Activated naive CD8-positive, alpha-beta T cell treated with anti-CD3 and anti-CD28 coated beads for 36 hours (primary cell): ENCODE measurements at regions not wholly inside any gene's neighbourhood (a gene's known extent, or its start where the extent isn't known, plus 50 kb on each side); places are given as distances from the start of the nearest gene placed in this dataset.
"Not testable (repeated sequence)": the region's sequence is repeated elsewhere in the genome, so short reads cannot be mapped to it uniquely, and the experiment has no call there.

ENCODE experiments used
- DNase-seq: peaks from one replicate; pipeline ENCODE4 v3.0.0; 2021
- H3K27ac Mint-ChIP-seq: one replicate; pipeline ENCODE4 v1.8.0; 2022; ENCODE audit warnings: mild to moderate bottlenecking, moderate library complexity, mixed read lengths
- H3K27me3 Mint-ChIP-seq: one replicate; pipeline ENCODE4 v1.8.0; 2022; ENCODE audit warnings: mild to moderate bottlenecking, mixed read lengths
- H3K36me3 Mint-ChIP-seq: one replicate; pipeline ENCODE4 v1.8.0; 2021; ENCODE audit warnings: mild to moderate bottlenecking, mixed read lengths
- H3K4me1 Mint-ChIP-seq: one replicate; pipeline ENCODE4 v1.8.0; 2021; ENCODE audit warnings: mixed read lengths
- H3K4me3 Mint-ChIP-seq: one replicate; pipeline ENCODE4 v1.8.0; 2022; ENCODE audit warnings: mild to moderate bottlenecking, moderate library complexity, mixed read lengths
- H3K9me3 Mint-ChIP-seq: one replicate; pipeline ENCODE4 v1.8.0; 2022; ENCODE audit warnings: mixed read lengths

GRCh38 chr13:18952225-18953016, 229.2 kb downstream of the TUBA3C start:
- H3K27ac Mint-ChIP-seq, result no peak overlapping the region
- no peak for DNase-seq
- no peaks in the 10 kb centered on the region for H3K36me3 Mint-ChIP-seq
- H3K9me3 Mint-ChIP-seq, result peaks cover 8% of the 10 kb centered on the region
- H3K4me3 Mint-ChIP-seq, result no peak overlapping the region
- no peaks in the 10 kb centered on the region for H3K4me1 Mint-ChIP-seq
- no peaks in the 10 kb centered on the region for H3K27me3 Mint-ChIP-seq

DNA sequence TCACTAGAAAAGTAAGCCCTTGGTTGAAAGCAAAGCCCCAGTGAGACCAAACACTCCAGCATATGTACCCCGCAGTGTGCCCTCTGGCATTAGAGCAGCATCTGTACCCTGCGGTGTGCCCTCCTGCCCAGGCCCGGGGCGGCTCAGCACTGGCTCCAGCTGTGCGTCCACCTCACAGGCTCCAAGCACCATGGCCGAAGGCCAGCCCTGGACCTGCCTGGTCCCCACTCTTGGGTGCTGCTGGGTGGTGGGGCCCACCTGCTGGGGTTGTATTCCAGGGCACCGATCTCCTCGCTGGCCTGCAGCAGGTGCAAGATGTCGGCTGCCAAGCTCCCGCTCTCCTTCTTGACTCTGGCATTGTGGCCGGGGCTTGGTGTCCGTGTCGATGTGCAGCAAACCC, 230.2 kb downstream of the TUBA3C start:
- Mint-ChIP-seq H3K4me3 (no peak overlapping the region), H3K27me3 (no peaks in the 10 kb centered on the region), H3K36me3 (no peaks in the 10 kb centered on the region), H3K9me3 (peaks cover 3% of the 10 kb centered on the region), H3K4me1 (no peaks in the 10 kb centered on the region), H3K27ac (no peak overlapping the region)
- no peak for DNase-seq

- Mint-ChIP-seq H3K36me3 (no peaks in the 10 kb centered on the region), H3K4me3 (no peak overlapping the region), H3K9me3 (no peaks in the 10 kb centered on the region), H3K4me1 (no peaks in the 10 kb centered on the region), H3K27me3 (no peaks in the 10 kb centered on the region), H3K27ac (no peak overlapping the region)
- DNase-seq, result no peak
Observed at GRCh38 chr13:18949970-18950369, 231.7 kb downstream of the TUBA3C start.

DNA sequence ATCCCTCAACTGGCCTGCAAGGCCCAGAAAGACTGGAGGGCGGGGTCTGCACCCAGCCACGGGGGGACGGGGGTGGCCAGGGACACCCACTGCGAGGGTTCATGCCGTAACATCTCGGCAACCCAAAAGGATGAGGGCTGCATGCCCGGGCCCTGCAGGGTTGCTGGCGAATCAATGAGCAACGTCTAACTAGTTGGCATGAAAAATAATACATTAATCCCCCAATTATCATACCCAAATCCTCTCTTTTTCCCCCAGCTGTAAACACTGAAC, 232.2 kb downstream of the TUBA3C start:
- no peak for DNase-seq
- no peaks in the 10 kb centered on the region for H3K27me3 Mint-ChIP-seq
- no peak overlapping the region for H3K4me3 Mint-ChIP-seq
- no peaks in the 10 kb centered on the region for H3K4me1 Mint-ChIP-seq
- no peaks in the 10 kb centered on the region for H3K36me3 Mint-ChIP-seq
- H3K9me3 Mint-ChIP-seq, result no peaks in the 10 kb centered on the region
- H3K27ac Mint-ChIP-seq, result no peak overlapping the region

DNA sequence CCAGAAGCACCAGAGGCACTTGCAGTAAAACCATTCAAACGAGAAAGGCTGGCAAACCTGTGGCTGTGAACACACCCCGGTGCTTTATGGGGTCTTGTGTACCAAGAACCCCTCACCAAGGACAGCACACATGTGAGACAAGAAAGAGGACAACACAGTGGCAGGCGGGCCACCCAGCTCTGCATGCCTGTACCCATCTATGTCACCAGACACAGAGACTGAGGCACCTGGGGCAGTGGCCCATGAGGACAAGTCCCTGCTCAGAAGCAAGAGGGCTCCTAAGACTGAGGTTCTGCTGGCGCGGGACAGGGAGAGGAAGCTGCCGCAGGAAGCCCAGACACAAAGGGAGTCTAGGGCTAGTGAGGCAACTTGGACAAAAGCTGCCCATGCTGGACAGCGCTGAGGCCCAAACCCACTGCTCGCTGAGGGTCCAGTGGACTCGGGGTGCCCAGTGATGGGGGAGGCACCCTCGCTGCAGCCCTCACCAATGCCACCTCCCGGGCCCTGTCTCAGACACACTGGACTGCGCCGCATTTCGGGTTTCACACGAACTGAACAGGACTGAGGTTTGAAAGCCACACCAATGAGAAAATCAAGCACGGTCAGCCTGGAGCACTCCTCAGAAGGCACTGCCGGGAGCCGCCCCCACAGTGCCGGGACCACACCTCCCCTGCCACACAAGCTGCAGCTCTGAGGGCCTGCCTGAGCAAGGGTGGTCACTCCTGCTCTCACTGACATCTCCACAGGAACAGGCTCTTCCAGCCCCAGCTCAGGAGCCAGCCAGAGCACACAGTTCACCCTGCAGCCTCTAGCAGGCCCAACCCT, 232.7 kb downstream of the TUBA3C start:
- no peak for DNase-seq
- Mint-ChIP-seq H3K27me3 (no peaks in the 10 kb centered on the region), H3K36me3 (no peaks in the 10 kb centered on the region), H3K27ac (no peak overlapping the region), H3K9me3 (no peaks in the 10 kb centered on the region), H3K4me3 (no peak overlapping the region), H3K4me1 (no peaks in the 10 kb centered on the region)

- Mint-ChIP-seq H3K27ac (no peak overlapping the region), H3K36me3 (no peaks in the 10 kb centered on the region), H3K4me1 (no peaks in the 10 kb centered on the region), H3K4me3 (no peak overlapping the region), H3K9me3 (no peaks in the 10 kb centered on the region), H3K27me3 (no peaks in the 10 kb centered on the region)
- DNase-seq, result no peak
Observed at GRCh38 chr13:18948012-18948663, 233.5 kb downstream of the TUBA3C start.

- Mint-ChIP-seq H3K36me3 (no peaks in the 10 kb centered on the region), H3K4me3 (no peak overlapping the region), H3K27ac (no peak overlapping the region), H3K9me3 (no peaks in the 10 kb centered on the region), H3K27me3 (no peaks in the 10 kb centered on the region), H3K4me1 (no peaks in the 10 kb centered on the region)
- no peak for DNase-seq
Observed at GRCh38 chr13:18947376-18947977, 234.1 kb downstream of the TUBA3C start.

GRCh38 chr13:18946738-18947137, 234.9 kb downstream of the TUBA3C start:
- Mint-ChIP-seq H3K4me1 (no peaks in the 10 kb centered on the region), H3K4me3 (no peak overlapping the region), H3K36me3 (no peaks in the 10 kb centered on the region)

DNA sequence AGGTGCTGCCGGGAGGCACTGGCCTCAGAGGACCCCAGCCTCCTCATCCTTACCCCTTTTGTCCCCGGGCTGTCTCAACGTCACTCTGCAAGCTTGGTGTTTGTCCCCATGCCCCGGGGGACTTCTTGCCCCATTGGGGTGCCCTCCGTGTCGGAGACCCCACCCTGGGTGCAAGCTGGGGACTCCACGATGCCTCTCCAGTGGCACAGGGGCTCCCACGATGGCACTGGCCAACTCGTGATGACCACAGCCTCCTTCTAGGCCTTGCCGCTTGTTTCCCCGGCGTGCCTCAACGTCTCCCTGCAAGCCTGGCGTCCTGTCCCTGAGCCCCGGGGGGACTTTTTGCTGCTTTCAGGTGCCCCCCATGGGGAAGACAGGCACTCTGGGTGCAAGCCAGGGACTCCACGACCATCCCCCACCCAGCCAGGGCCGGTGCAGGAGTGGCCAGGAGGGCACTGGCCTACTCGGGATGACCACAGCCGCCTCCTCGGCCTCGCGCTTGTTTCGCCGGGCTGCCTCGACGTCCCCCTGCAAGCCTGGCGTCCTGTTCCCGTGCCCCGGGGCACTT, 237.0 kb downstream of the TUBA3C start:
- Mint-ChIP-seq H3K27ac (no peak overlapping the region), H3K9me3 (no peaks in the 10 kb centered on the region), H3K27me3 (no peaks in the 10 kb centered on the region), H3K4me1 (no peaks in the 10 kb centered on the region), H3K36me3 (no peaks in the 10 kb centered on the region), H3K4me3 (no peak overlapping the region)
- DNase-seq, result no peak

More at GRCh38 chr13:18946738-18947137, 234.9 kb downstream of the TUBA3C start:
- H3K27ac Mint-ChIP-seq, result no peak overlapping the region
- no peaks in the 10 kb centered on the region for H3K9me3 Mint-ChIP-seq
- H3K27me3 Mint-ChIP-seq, result no peaks in the 10 kb centered on the region
- no peak for DNase-seq

DNA sequence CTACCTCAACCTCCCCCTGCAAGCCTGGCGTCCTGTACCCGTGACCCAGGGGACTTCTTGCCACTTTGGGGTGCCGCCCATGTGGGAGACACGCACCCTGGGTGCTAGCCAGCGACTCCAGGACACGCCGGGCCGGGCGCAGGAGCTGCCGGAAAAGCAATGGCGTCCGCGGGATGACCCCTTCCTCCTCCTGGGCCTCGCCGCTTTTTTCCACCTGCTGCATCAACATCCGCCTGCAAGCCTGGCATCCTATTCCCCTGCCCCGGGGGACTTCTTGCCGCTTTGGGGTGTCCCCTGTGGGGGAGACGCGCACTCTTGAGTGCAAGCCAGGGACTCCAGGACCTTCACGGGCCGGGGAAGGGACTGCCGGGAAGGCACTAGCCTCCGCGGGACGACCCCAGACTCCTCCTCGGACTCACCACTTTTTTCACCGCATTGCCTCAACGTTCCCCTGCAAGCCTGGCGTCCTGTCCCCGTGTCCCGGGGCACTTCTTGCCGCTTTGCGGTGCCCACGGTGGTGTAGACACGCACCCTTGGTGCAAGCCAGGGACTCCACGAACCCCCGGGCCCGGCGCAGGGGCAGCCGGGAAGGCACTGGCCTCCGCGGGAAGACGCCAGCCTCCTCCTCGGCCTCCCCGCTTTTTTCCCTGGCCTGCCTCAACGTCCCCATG, 237.8 kb downstream of the TUBA3C start:
- Mint-ChIP-seq H3K27me3 (no peaks in the 10 kb centered on the region), H3K9me3 (no peaks in the 10 kb centered on the region), H3K27ac (no peak overlapping the region), H3K4me3 (no peak overlapping the region), H3K4me1 (no peaks in the 10 kb centered on the region), H3K36me3 (no peaks in the 10 kb centered on the region)
- no peak for DNase-seq

- Mint-ChIP-seq H3K36me3 (no peaks in the 10 kb centered on the region), H3K27me3 (no peaks in the 10 kb centered on the region), H3K4me1 (no peaks in the 10 kb centered on the region), H3K4me3 (no peak overlapping the region), H3K9me3 (no peaks in the 10 kb centered on the region), H3K27ac (no peak overlapping the region)
- DNase-seq, result no peak
Observed at GRCh38 chr13:18943273-18943672, 238.4 kb downstream of the TUBA3C start.

GRCh38 chr13:18936104-18936503, 245.5 kb downstream of the TUBA3C start:
- Mint-ChIP-seq H3K27ac (no peak overlapping the region), H3K4me1 (no peaks in the 10 kb centered on the region), H3K36me3 (no peaks in the 10 kb centered on the region), H3K4me3 (no peak overlapping the region), H3K27me3 (peaks cover 10% of the 10 kb centered on the region), H3K9me3 (no peaks in the 10 kb centered on the region)
- DNase-seq, result no peak

DNA sequence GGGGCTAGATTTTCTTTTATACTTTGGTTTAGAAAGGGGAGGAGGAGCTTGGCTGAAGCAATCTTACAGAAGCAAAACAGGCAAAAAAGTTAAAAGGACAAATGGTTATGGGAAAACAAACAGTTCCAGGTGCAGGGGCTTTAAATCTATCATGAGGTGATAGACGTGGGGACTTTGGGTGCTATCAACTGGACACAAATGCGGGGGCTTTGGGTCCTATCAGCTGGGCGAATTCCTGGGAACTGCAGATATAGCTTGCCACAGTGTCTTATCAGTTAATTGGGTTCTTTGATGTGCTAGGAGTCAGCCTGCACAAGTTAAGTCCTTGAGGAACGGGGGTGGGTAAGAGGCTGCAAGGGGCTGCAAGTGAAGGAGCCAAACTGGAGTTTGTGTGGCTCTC, 260.6 kb downstream of the TUBA3C start:
- H3K27me3 Mint-ChIP-seq, result peaks cover 5% of the 10 kb centered on the region
- no peak overlapping the region for H3K4me3 Mint-ChIP-seq
- H3K4me1 Mint-ChIP-seq, result no peaks in the 10 kb centered on the region
- H3K27ac Mint-ChIP-seq, result no peak overlapping the region
- no peak for DNase-seq
- no peaks in the 10 kb centered on the region for H3K9me3 Mint-ChIP-seq
- no peaks in the 10 kb centered on the region for H3K36me3 Mint-ChIP-seq

GRCh38 chr13:18905096-18905495, 276.5 kb downstream of the TUBA3C start:
- not testable (repeated sequence) for H3K4me3 Mint-ChIP-seq, DNase-seq, H3K27me3 Mint-ChIP-seq, H3K27ac Mint-ChIP-seq, H3K36me3 Mint-ChIP-seq, H3K4me1 Mint-ChIP-seq
- peaks cover 27% of the 10 kb centered on the region for H3K9me3 Mint-ChIP-seq
